ENCODE measurements at regions not wholly inside any gene's neighbourhood (a gene's known extent, or its start where the extent isn't known, plus 50 kb on each side); places are given as distances from the start of the nearest gene placed in this dataset.

GRCh38 chr1:165112260-165112659 lies 244.3 kb downstream of the LMX1A start:
- TF ChIP-seq CTCF (conservative IDR thresholded peaks at IDR 0.05 in 1 of 2, IDR thresholded peaks at IDR 0.05 in 1 of 2; ENCODE audit: extremely low read depth in 1 of 2, insufficient read depth in 1 of 2, low read depth in 1 of 2, low read length in 2 of 2) = no peak
- TF ChIP-seq EZH2 (IDR thresholded peaks at IDR 0.05; ENCODE audit: borderline replicate concordance, low read length) = no peak

Measured in mammary epithelial cell (primary cell).